AG04450 (cell line): ENCODE measurements at regions not wholly inside any gene's neighbourhood (a gene's known extent, or its start where the extent isn't known, plus 50 kb on each side); places are given as distances from the start of the nearest gene placed in this dataset.

Experiments used
- CTCF ChIA-PET: fragments of 300-600, 350-600 bp; formaldehyde crosslinking; extraction: SDS; loops from one replicate; lab custom pipeline; 2022; ENCODE audit warnings: antibody characterized with exemption, inconsistent platforms; lab: Charles Lee
- POLR2A ChIA-PET: fragments of 350-600 bp; formaldehyde crosslinking; extraction: SDS; loops from one replicate; lab custom pipeline; 2021; ENCODE audit warnings: antibody characterized with exemption, inconsistent platforms; lab: Yijun Ruan, JAX
- DNase-seq: peaks from one replicate; pipeline ENCODE4 v3.0.0-alpha.2; 2011; ENCODE audit warnings: low read depth, low spot score
- H3K27ac ChIP-seq: one replicate; pipeline ENCODE4 v1.5.1; 2012; ENCODE audit warnings: low read depth, low read length, control low read depth
- H3K27me3 ChIP-seq: one replicate; pipeline ENCODE4 v1.6.0; 2012; ENCODE audit warnings: low read length; ENCODE audit not compliant: control insufficient read depth, insufficient read depth
- H3K4me3 ChIP-seq: 2 replicates; pipeline ENCODE4 v1.5.1; 2011; ENCODE audit warnings: mild to moderate bottlenecking, low read depth, low read length, control low read depth
- H3K9me3 ChIP-seq: 2 replicates; pipeline ENCODE4 v1.5.1; 2012; ENCODE audit warnings: low read length; ENCODE audit not compliant: control insufficient read depth, insufficient read depth
- TF ChIP-seq, protein P1 (sequence below): IDR thresholded peaks from 2 replicates; pipeline ENCODE4 v1.5.1; 2011; ENCODE audit warnings: low read depth, low read length, control low read depth, inconsistent platforms

DNA sequence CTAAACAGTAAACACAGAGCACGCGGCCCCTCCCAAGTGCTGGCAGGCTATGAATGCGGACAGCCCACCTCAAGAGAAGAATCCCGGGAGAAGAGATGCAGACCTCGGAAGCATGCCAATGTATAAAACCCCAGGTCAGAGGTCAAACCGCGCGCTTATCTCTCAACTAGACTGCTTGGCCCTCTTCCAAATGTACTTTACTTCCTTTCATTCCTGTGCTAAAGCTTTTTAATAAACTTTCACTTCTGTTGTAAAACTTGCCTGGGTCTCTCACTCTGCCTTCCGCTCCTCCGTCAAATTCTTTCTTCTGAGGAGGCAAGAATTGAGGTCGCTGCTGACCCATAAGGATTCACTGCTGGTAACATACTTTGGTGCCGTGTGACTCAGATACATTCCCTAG lies 216.0 kb downstream of the S1PR1 start:
- Histone ChIP-seq H3K4me3 (no peak overlapping the region), H3K27me3 (no peaks in the 10 kb centered on the region), H3K27ac (no peak overlapping the region), H3K9me3 (no peaks in the 10 kb centered on the region)
- CTCF ChIA-PET = no interaction called here
- DNase-seq = no peak
- POLR2A ChIA-PET = no interaction called here
- TF ChIP-seq, protein P1, sequence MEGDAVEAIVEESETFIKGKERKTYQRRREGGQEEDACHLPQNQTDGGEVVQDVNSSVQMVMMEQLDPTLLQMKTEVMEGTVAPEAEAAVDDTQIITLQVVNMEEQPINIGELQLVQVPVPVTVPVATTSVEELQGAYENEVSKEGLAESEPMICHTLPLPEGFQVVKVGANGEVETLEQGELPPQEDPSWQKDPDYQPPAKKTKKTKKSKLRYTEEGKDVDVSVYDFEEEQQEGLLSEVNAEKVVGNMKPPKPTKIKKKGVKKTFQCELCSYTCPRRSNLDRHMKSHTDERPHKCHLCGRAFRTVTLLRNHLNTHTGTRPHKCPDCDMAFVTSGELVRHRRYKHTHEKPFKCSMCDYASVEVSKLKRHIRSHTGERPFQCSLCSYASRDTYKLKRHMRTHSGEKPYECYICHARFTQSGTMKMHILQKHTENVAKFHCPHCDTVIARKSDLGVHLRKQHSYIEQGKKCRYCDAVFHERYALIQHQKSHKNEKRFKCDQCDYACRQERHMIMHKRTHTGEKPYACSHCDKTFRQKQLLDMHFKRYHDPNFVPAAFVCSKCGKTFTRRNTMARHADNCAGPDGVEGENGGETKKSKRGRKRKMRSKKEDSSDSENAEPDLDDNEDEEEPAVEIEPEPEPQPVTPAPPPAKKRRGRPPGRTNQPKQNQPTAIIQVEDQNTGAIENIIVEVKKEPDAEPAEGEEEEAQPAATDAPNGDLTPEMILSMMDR = no peak

DNA sequence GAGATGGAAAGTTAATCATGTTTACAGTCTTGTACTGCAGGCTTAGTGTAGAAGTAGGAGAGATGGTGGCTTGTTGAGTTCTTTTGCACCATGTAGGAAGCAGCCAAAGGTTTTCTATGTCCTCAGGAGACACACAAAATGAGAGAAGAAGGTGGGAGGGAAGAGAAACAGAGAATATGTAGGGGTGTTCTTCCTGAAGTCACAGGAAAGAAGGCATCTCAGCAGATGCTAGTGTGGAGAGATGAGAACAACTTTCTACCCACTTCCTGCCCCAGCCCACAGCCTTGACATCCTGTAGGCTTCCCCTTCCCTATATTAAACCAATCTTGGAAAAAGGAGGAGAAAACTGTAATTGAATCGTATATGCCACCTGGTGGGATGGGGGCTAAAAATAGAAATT lies 217.0 kb downstream of the S1PR1 start:
- TF ChIP-seq, protein P1 = no peak
- DNase-seq = no peak
- H3K27me3 ChIP-seq = no peaks in the 10 kb centered on the region
- no peaks in the 10 kb centered on the region for H3K9me3 ChIP-seq
- ChIA-PET POLR2A (no interaction called here), CTCF (interaction anchor here (1.1 kb wide), 1 partner anchor 53 kb away, joined by 3 read pairs; no protein-coding TSS in a partner anchor)
- H3K4me3 ChIP-seq = no peak overlapping the region
- no peak overlapping the region for H3K27ac ChIP-seq

DNA sequence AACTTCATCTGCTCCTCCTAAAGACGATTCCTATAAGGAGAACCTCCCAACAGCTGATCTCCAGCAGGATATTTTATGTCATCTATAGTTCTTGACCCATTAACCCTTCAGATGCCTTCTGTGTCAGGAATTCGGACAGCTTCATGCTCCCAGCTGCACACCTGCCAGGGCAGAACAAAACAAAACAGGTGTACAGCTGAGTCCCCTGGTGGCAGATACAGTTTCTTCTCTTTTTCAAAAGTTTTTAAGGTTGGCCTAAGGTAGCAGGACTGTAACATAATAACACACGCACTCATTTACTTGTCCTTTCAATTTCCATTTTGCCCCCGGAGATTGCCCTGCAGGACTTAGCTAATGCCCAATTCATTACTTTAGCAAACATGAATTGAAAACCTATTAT lies 218.3 kb downstream of the S1PR1 start:
- Histone ChIP-seq H3K27ac (no peak overlapping the region), H3K27me3 (no peaks in the 10 kb centered on the region), H3K4me3 (no peak overlapping the region), H3K9me3 (no peaks in the 10 kb centered on the region)
- TF ChIP-seq, protein P1 = no peak
- DNase-seq = no peak
- ChIA-PET CTCF (no interaction called here), POLR2A (no interaction called here)

GRCh38 chr1:101460739-101461138 lies 223.9 kb downstream of the S1PR1 start:
- Histone ChIP-seq H3K27ac (no peak overlapping the region), H3K4me3 (no peak overlapping the region), H3K9me3 (no peaks in the 10 kb centered on the region), H3K27me3 (no peaks in the 10 kb centered on the region)
- ChIA-PET CTCF (no interaction called here), POLR2A (no interaction called here)
- TF ChIP-seq, protein P1 = no peak
- no peak for DNase-seq

DNA sequence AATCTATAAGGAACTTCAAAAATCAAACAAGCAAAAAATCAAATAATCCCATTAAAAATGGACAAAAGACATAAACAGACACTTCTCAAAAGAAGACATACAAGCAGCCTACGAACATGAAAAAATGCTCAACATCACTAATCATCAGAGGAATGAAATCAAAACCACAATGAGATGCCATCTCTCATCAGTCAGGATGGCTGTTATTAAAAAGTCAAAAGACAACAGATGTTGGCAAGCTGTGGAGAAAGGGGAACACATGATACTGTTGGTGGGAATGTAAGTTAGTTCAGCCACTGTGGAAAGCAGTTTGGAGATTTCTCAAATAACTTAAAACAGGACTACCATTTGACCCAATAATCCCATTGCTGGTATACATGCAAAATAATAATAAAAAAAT lies 226.4 kb downstream of the S1PR1 start:
- TF ChIP-seq, protein P1 = no peak
- H3K27me3 ChIP-seq = no peaks in the 10 kb centered on the region
- H3K4me3 ChIP-seq = no peak overlapping the region
- H3K27ac ChIP-seq = no peak overlapping the region
- no peak for DNase-seq
- H3K9me3 ChIP-seq = no peaks in the 10 kb centered on the region
- ChIA-PET CTCF (no interaction called here), POLR2A (no interaction called here)
